ENCODE measurements at regions not wholly inside any gene's neighbourhood (a gene's known extent, or its start where the extent isn't known, plus 50 kb on each side); places are given as distances from the start of the nearest gene placed in this dataset.

DNA sequence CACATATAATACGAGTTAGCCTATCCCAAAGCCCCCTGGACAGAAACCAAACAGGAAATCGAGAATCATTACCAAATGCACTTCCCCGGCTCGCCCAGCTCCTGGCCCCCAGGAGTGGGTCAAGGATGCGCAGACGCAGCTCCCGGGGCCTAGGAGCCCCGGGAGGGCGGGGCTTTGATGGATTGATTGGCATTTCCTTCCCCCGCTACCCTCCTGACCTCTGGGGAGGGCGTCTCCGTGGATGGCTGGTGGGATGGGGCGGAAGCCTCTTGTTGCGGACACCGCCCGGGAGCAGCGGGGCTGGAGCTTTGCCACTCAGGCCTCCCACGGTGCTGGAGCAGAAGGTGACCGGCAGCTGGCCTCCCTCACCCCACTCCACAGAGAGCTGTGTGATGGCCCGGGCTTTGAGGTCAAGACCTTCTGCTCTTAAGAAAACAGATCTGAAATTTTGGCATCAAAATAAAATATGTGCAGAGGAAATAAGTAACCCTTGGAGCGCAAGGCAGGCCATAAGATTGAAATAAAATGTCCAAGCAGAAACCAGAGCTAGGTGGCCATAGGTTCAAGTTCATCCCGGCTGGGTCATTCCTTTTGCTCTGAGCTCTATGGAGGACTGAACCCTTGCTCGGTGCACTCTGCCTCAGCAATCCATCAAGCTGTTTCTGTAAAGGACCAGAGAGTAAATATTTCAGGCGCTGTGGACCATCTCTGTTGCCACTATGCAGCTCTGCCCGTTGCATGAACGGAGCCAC is 262.3 kb downstream of the SOX9 start:
- TF ChIP-seq, protein P1, sequence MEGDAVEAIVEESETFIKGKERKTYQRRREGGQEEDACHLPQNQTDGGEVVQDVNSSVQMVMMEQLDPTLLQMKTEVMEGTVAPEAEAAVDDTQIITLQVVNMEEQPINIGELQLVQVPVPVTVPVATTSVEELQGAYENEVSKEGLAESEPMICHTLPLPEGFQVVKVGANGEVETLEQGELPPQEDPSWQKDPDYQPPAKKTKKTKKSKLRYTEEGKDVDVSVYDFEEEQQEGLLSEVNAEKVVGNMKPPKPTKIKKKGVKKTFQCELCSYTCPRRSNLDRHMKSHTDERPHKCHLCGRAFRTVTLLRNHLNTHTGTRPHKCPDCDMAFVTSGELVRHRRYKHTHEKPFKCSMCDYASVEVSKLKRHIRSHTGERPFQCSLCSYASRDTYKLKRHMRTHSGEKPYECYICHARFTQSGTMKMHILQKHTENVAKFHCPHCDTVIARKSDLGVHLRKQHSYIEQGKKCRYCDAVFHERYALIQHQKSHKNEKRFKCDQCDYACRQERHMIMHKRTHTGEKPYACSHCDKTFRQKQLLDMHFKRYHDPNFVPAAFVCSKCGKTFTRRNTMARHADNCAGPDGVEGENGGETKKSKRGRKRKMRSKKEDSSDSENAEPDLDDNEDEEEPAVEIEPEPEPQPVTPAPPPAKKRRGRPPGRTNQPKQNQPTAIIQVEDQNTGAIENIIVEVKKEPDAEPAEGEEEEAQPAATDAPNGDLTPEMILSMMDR (IDR thresholded peaks at IDR 0.05): no peak
- no peak for TF ChIP-seq EP300 (IDR thresholded peaks at IDR 0.05)
- no peak for TF ChIP-seq POLR2A (IDR thresholded peaks at IDR 0.05)

All from ovary (tissue), 3 donors.